AG04449 (cell line): ENCODE measurements at regions not wholly inside any gene's neighbourhood (a gene's known extent, or its start where the extent isn't known, plus 50 kb on each side); places are given as distances from the start of the nearest gene placed in this dataset.

ENCODE experiments used
- CTCF ChIA-PET: fragments of 350-600 bp; formaldehyde crosslinking; extraction: SDS; loops from one replicate; lab custom pipeline; 2021; ENCODE audit warnings: antibody characterized with exemption; lab: Yijun Ruan, JAX
- POLR2A ChIA-PET: fragments of 400-600, 350-600 bp; formaldehyde crosslinking; extraction: SDS; loops from one replicate; lab custom pipeline; 2020; ENCODE audit warnings: antibody characterized with exemption, inconsistent platforms; lab: Yijun Ruan, JAX
- DNase-seq: peaks from one replicate; pipeline ENCODE4 v3.0.0-alpha.2; 2010; ENCODE audit warnings: low read depth, low spot score
- H3K4me3 ChIP-seq: 2 replicates; pipeline ENCODE4 v1.5.1; 2011; ENCODE audit warnings: low read depth, mild to moderate bottlenecking, control low read depth, low read length
- CTCF ChIP-seq: IDR thresholded peaks from one replicate; pipeline ENCODE4 v1.5.1; 2011; ENCODE audit warnings: mild to moderate bottlenecking, moderate library complexity, low read length, control low read depth, inconsistent platforms; ENCODE audit not compliant: insufficient read depth; ENCODE audit errors: missing control alignments

GRCh38 chr5:71836084-71836483, 117.0 kb downstream of the CARTPT start:
- peak; percentile 37 for TF ChIP-seq CTCF
- ChIA-PET CTCF (interaction anchor here (1.4 kb wide), 1 partner anchor 473 kb away, joined by 3 read pairs; no protein-coding TSS in a partner anchor), POLR2A (no interaction called here)
- no peak for DNase-seq
- no peak overlapping the region for H3K4me3 ChIP-seq

DNA sequence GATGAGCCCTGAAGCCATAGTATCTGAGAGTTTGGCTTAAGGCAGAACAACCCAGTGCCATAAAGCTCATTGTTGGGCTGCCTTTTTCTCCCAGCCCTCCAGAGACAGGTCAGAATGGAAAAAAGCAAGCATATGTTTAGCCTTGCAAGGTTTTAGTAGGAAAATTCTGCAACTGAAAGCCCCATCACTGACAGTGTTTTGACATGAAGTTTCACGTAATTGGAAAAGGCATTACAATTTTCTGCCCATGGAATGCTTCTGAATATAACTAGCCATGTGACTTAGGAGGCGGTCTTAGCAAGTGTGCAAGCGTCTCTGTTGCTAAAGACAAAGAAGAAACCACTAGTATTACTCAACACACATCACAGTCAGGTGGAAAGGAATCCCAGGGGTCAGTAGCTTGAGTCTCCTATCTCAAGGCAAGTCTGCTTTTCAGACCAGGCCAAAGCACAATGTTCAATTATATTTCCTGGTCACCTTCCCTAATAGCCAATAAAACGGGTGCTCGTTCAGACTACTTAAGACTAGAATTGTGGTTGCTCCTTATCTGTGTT, 117.6 kb downstream of the CARTPT start:
- H3K4me3 ChIP-seq, result no peak overlapping the region
- ChIA-PET CTCF (interaction anchor here (1.4 to 1.7 kb wide), 2 partner anchors 54 to 472 kb away, joined by 3 to 4 read pairs; no protein-coding TSS in a partner anchor), POLR2A (no interaction called here)
- TF ChIP-seq CTCF, result no peak
- DNase-seq, result no peak

DNA sequence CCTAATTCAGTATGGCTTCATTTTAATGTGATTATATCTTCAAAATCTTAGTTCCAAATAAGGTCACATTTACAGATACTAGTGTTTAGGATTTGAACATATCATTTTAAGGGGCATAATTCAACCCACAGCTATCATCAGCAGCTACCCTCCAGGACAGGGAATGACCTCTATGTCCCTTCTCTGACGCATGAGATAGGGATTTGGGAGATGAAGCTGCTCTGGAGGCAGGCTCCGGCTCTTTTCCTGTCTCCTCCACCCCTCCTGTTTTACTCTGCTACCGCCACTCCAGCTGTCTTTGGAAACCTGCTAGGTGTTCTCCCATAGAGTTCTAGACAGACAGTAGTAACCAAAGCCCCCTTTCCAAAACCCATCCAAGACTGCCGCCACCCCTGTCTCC, 119.2 kb downstream of the CARTPT start:
- ChIA-PET CTCF (interaction anchor here (1.7 kb wide), 2 partner anchors 24 to 56 kb away, joined by 4 read pairs; no protein-coding TSS in a partner anchor), POLR2A (no interaction called here)
- no peak for DNase-seq
- no peak for TF ChIP-seq CTCF
- H3K4me3 ChIP-seq, result no peak overlapping the region

DNA sequence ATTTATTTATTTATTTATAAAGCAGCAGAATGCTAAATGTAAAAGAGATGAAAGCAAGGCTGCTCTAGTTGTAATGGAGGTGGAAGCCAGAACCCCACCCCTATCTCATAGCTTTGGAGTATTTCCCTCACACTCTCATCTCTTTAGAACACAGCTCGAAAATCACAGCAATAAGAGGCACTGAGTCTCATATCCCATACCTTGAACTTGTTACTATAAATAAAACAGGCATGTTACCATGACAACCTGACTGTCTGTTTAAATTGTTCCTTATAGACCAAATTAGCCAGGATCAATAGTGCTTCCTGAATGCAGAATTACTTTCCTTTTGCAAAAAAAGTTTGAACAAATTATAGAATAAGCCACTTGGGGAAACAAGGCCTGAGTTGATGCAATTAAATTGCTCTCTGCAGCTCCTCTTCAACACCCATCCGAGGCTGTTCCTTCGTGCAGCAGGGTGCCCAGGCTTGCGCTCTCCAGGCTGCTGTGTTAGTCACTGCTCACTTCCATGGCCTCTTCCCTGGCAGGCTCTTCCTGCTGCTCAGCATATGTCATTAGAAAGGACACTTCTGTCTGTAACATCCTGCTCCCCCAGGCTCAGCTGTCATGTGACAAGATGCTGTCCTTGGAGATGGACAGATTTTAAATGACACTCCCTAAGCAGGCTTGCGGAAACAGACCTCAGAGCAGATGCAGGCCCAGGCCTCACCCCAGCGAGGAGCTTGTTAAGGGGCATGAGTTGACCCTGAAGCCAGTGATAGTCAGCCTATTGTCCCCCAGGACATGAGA, 120.2 kb downstream of the CARTPT start:
- CTCF ChIA-PET, result no interaction called here
- POLR2A ChIA-PET, result no interaction called here
- DNase-seq, result no peak
- H3K4me3 ChIP-seq, result no peak overlapping the region
- no peak for TF ChIP-seq CTCF

- ChIA-PET POLR2A (no interaction called here), CTCF (no interaction called here)
- DNase-seq, result no peak
- H3K4me3 ChIP-seq, result no peak overlapping the region
- no peak for TF ChIP-seq CTCF
Observed at GRCh38 chr5:71841107-71841506, 122.0 kb downstream of the CARTPT start.

- H3K4me3 ChIP-seq, result no peak overlapping the region
- POLR2A ChIA-PET, result no interaction called here
- DNase-seq, result no peak
- CTCF ChIA-PET, result no interaction called here
- TF ChIP-seq CTCF, result no peak
Observed at GRCh38 chr5:71843111-71843510, 124.0 kb downstream of the CARTPT start.
